CD14-positive monocyte (primary cell): ENCODE measurements at regions not wholly inside any gene's neighbourhood (a gene's known extent, or its start where the extent isn't known, plus 50 kb on each side); places are given as distances from the start of the nearest gene placed in this dataset.

ENCODE experiments used
- DNase-seq, 3 donors: peaks; one replicate each; pipeline ENCODE4 v3.0.0-alpha.2; 2011 to 2022
- H2AFZ ChIP-seq: 2 replicates; pipeline ENCODE4 v1.6.0; 2012; ENCODE audit warnings: mild to moderate bottlenecking, low read depth, low read length, inconsistent platforms; ENCODE audit not compliant: insufficient read depth, poor library complexity, severe bottlenecking
- H3K27ac ChIP-seq, 2 donors: 1 replicate in 1 of 2; 2 replicates in 1 of 2; pipeline ENCODE4 v1.5.1; 2012 to 2013; ENCODE audit warnings: low read length in 2 of 2, control low read depth in 1 of 2, inconsistent platforms in 1 of 2, low read depth in 1 of 2, mild to moderate bottlenecking in 1 of 2
- H3K27me3 ChIP-seq, 2 donors: one replicate each; pipeline versions ENCODE4 v1.6.0 to v1.6.1; 2011 to 2013; ENCODE audit warnings: low read length in 2 of 2; ENCODE audit not compliant: control insufficient read depth in 2 of 2, insufficient read depth in 2 of 2
- H3K36me3 ChIP-seq, 2 donors: replicated peaks in 1 of 2; 1 replicate in 1 of 2; 2 replicates in 1 of 2; pipeline versions ENCODE4 v1.5.1 to v1.6.1; 2012 to 2013; ENCODE audit warnings: low read length in 2 of 2, control low read depth in 1 of 2, inconsistent platforms in 1 of 2, mild to moderate bottlenecking in 1 of 2; ENCODE audit not compliant: insufficient read depth in 2 of 2, control insufficient read depth in 1 of 2
- H3K4me1 ChIP-seq, 2 donors: 1 replicate in 1 of 2; 2 replicates in 1 of 2; pipeline versions ENCODE4 v1.5.1 to v1.6.1; 2012 to 2013; ENCODE audit warnings: low read length in 2 of 2, control low read depth in 1 of 2, inconsistent platforms in 1 of 2, mild to moderate bottlenecking in 1 of 2, moderate library complexity in 1 of 2; ENCODE audit not compliant: insufficient read depth in 2 of 2, control insufficient read depth in 1 of 2
- H3K4me2 ChIP-seq: replicated peaks from 2 replicates; pipeline ENCODE3; 2012; ENCODE audit warnings: low read length, moderate library complexity, mild to moderate bottlenecking; ENCODE audit not compliant: poor library complexity, severe bottlenecking; ENCODE audit errors: extremely low read depth
- H3K4me3 ChIP-seq, 3 experiments: fragments of 200-600 bp in 1 of 3; sonication (generic) in 1 of 3; replicated peaks in 1 of 3; 1 replicate in 2 of 3; 2 replicates in 1 of 3; pipeline ENCODE4 v1.5.1; 2011 to 2013; ENCODE audit warnings: low read length in 3 of 3, mild to moderate bottlenecking in 3 of 3, control low read depth in 2 of 3, low read depth in 2 of 3, inconsistent platforms in 1 of 3, moderate library complexity in 1 of 3
- H3K79me2 ChIP-seq: 2 replicates; pipeline ENCODE4 v1.6.0; 2012; ENCODE audit warnings: mild to moderate bottlenecking, control low read depth, inconsistent platforms, low read length, moderate library complexity; ENCODE audit not compliant: insufficient read depth
- H3K9ac ChIP-seq: 2 replicates; pipeline ENCODE4 v1.6.0; 2017; ENCODE audit warnings: low read length, mild to moderate bottlenecking; ENCODE audit not compliant: insufficient read depth, poor library complexity, severe bottlenecking
- H3K9me3 ChIP-seq, 2 donors: replicated peaks in 1 of 2; 1 replicate in 1 of 2; 2 replicates in 1 of 2; pipeline versions ENCODE4 v1.5.1 to v1.6.1; 2012 to 2013; ENCODE audit warnings: low read length in 2 of 2, control low read depth in 1 of 2; ENCODE audit not compliant: control insufficient read depth in 1 of 2, insufficient read depth in 1 of 2
- H4K20me1 ChIP-seq: 2 replicates; pipeline ENCODE4 v1.6.0; 2012; ENCODE audit warnings: mild to moderate bottlenecking, low read length, control low read depth, moderate library complexity; ENCODE audit not compliant: insufficient read depth
- H3K27ac Mint-ChIP-seq, 7 donors: one replicate each; pipeline ENCODE4 v1.8.0; 2020; ENCODE audit warnings: mild to moderate bottlenecking in 7 of 7, mixed read lengths in 7 of 7, moderate library complexity in 6 of 7, inconsistent platforms in 2 of 7
- H3K27me3 Mint-ChIP-seq, 3 donors: one replicate each; pipeline ENCODE4 v1.8.0; 2021 to 2022; ENCODE audit warnings: low read depth in 3 of 3, mild to moderate bottlenecking in 3 of 3, mixed read lengths in 3 of 3, moderate library complexity in 3 of 3, inconsistent platforms in 1 of 3
- H3K36me3 Mint-ChIP-seq, 2 donors: one replicate each; pipeline ENCODE4 v1.8.0; 2020; ENCODE audit warnings: mixed read lengths in 2 of 2, inconsistent platforms in 1 of 2, mild to moderate bottlenecking in 1 of 2
- H3K4me1 Mint-ChIP-seq: one replicate; pipeline ENCODE4 v1.8.0; 2020; ENCODE audit warnings: mild to moderate bottlenecking, mixed read lengths
- H3K4me3 Mint-ChIP-seq, 2 donors: one replicate each; pipeline ENCODE4 v1.8.0; 2020; ENCODE audit warnings: mild to moderate bottlenecking in 2 of 2, mixed read lengths in 2 of 2, moderate library complexity in 1 of 2
- H3K9me3 Mint-ChIP-seq, 7 donors: one replicate each; pipeline ENCODE4 v1.8.0; 2020 to 2022; ENCODE audit warnings: mixed read lengths in 7 of 7, mild to moderate bottlenecking in 6 of 7, moderate library complexity in 6 of 7, inconsistent platforms in 2 of 7
- CTCF ChIP-seq: fragments of 200-600 bp; IDR thresholded peaks from one replicate; pipeline ENCODE4 v1.8.0; 2022; ENCODE audit warnings: antibody characterized with exemption, mild to moderate bottlenecking
- WGBS: methylation state at CpG from one replicate; pipeline ENCODE4 v1.1.5; 2013; ENCODE audit warnings: missing lambda C conversion rate; ENCODE audit not compliant: insufficient coverage; 5-methylcytosine and 5-hydroxymethylcytosine counted together
- intact Hi-C, 2 donors: fragments of 100-400 bp; cut with micrococcal nuclease; formaldehyde crosslinking; loops; one replicate each; pipeline versions ENCODE4 v1.15.0 to v1.15.1; 2023

DNA sequence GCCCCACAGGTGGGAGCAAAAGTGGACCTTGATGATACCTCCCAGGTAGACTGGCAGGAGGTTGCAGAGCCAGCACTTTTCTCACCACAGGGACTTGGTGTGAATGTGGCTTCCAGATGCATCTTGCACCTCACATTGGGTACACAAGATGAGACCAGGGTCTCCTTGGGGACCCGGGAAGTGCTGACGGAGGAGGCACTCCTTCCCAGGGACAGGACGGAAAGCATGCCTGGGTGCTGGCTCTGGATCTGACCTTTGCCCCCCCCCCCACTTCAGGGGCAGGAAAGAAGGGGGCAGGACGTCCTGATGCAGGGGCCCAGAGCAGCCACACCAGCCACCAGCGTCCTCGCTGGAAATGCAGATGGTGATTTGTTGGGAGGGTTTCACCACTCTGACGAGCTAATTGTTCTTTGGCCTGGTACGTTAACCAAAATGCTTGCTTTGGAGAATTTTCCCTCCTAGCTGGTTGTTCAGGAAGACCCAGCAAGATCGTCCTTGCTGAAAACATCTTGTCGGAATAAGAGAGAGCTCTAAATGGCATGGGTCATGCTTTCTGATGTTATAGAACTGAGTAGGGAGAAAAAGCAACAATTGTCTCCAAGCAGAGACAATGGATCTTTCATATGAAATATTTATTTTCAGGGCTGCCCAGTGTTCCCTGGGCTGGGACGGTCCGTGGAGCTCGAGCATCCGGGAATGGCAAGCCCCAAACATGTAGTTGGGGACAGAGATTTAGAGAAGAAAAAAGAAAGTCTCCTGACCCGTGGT is 74.4 kb upstream of the PPARA start:
- Histone ChIP-seq H3K36me3 (peaks cover 6 to 25% of the 10 kb centered on the region in 2 donors), H3K9me3 (no peaks in the 10 kb centered on the region), H3K27ac (peak overlapping the region in 1 of 2 donors; percentile 18), H3K27me3 (no peaks in the 10 kb centered on the region), H3K4me2 (no peak overlapping the region), H3K4me1 (peaks cover 25 to 32% of the 10 kb centered on the region in 2 donors), H3K79me2 (peaks cover 88% of the 10 kb centered on the region), H4K20me1 (peaks cover 88% of the 10 kb centered on the region), H2AFZ (no peak overlapping the region), H3K9ac (no peak overlapping the region), H3K4me3 (no peak overlapping the region)
- peak overlapping the region in 1 of 7 donors; percentile 54 for H3K27ac Mint-ChIP-seq
- DNase-seq: no peak
- intact Hi-C loops: loop anchor here in 1 of 2 donors (5.0 kb wide), 1 partner anchor 36 kb away; no protein-coding TSS in a partner anchor
- peak overlapping the region in 1 of 2 donors; percentile 32 for H3K4me3 Mint-ChIP-seq
- TF ChIP-seq CTCF: no peak
- peaks cover 35% of the 10 kb centered on the region for H3K4me1 Mint-ChIP-seq
- H3K27me3 Mint-ChIP-seq: no peaks in the 10 kb centered on the region
- peaks cover 20 to 40% of the 10 kb centered on the region in 2 donors for H3K36me3 Mint-ChIP-seq
- H3K9me3 Mint-ChIP-seq: no peaks in the 10 kb centered on the region
- 92% methylated on average over 9 of the region's 15 CpGs for WGBS

DNA sequence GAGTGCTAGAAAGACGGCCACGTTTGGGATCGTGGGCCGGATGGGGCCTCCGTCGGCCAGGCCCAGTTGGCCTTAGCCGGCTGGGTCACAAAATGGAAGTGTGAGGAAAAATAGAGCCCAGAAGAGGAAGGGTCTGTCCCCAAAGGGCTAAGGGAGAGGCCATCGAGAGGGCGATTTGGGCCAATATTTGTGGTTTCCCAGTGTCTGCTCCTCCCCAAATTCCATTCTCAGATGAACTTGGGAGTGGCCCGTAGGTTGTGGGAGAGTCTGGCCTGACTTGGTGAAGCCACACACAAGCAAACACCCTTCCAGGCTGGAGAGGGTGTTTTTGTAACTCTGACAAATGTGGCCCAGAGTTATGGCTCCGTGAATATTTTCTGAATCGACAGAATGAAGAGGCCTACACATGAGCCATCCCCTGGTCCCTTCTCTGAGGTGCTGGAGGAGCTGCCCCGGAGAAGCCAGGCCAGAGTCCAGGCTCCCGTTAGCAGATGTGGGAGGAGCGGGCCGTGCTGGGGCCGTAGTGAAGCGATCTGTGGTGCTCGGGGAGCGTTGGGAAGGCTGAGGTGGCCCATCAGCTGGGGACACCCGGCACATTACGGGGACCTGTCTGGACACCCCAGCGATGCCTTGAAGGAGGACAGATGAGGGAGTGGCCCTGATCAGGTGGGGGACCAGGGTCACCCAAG is 73.5 kb upstream of the PPARA start:
- Histone ChIP-seq H3K4me3 (no peak overlapping the region), H3K4me1 (peaks cover 25 to 32% of the 10 kb centered on the region in 2 donors), H3K27ac (peak overlapping the region in 1 of 2 donors; percentile 18), H3K4me2 (no peak overlapping the region), H3K36me3 (peaks cover 6 to 33% of the 10 kb centered on the region in 2 donors), H3K9ac (no peak overlapping the region), H3K79me2 (peaks cover 96% of the 10 kb centered on the region), H4K20me1 (peaks cover 96% of the 10 kb centered on the region), H3K27me3 (no peaks in the 10 kb centered on the region), H3K9me3 (no peaks in the 10 kb centered on the region), H2AFZ (no peak overlapping the region)
- H3K27me3 Mint-ChIP-seq: no peaks in the 10 kb centered on the region
- no peak for TF ChIP-seq CTCF
- WGBS: 95% methylated on average over 19 of the region's 23 CpGs
- DNase-seq: no peak
- H3K4me1 Mint-ChIP-seq: peaks cover 35% of the 10 kb centered on the region
- no peak overlapping the region for H3K4me3 Mint-ChIP-seq
- intact Hi-C loops: loop anchor here in 1 of 2 donors (5.0 kb wide), 1 partner anchor 36 kb away; no protein-coding TSS in a partner anchor
- H3K9me3 Mint-ChIP-seq: no peaks in the 10 kb centered on the region
- peak overlapping the region in 4 of 7 donors; percentile 40 to 75 (median 62) for H3K27ac Mint-ChIP-seq
- H3K36me3 Mint-ChIP-seq: peaks cover 20 to 46% of the 10 kb centered on the region in 2 donors
